GM23338 (cell line): ENCODE measurements at regions not wholly inside any gene's neighbourhood (a gene's known extent, or its start where the extent isn't known, plus 50 kb on each side); places are given as distances from the start of the nearest gene placed in this dataset.

ENCODE experiments used
- ATAC-seq: fragments of 200-7000 bp; cut with Tn5 transposase; 3 replicates; pipeline ENCODE4 v1.9.1; 2020
- DNase-seq: peaks from one replicate; pipeline ENCODE4 v3.0.0-alpha.2; 2015; ENCODE audit warnings: low spot score
- H2AFZ ChIP-seq: fragments of 200-600 bp; sonication (generic); 2 replicates; pipeline ENCODE4 v1.8.0; 2016; ENCODE audit warnings: antibody characterized with exemption, mild to moderate bottlenecking, moderate library complexity
- H3F3A ChIP-seq: fragments of 200-600 bp; sonication (generic); replicated peaks from 2 replicates; pipeline ENCODE4 v1.8.0; 2017; ENCODE audit warnings: antibody characterized with exemption, mixed run types, low read depth
- H3K27ac ChIP-seq: fragments of 200-600 bp; sonication (generic); 2 replicates; pipeline ENCODE4 v1.6.1; 2016; ENCODE audit warnings: low read depth
- H3K27me3 ChIP-seq: fragments of 200-600 bp; sonication (generic); 2 replicates; pipeline ENCODE4 v1.8.0; 2016; ENCODE audit warnings: mild to moderate bottlenecking, mixed run types, moderate library complexity; ENCODE audit not compliant: insufficient read depth
- H3K36me3 ChIP-seq: fragments of 200-600 bp; sonication (generic); 2 replicates; pipeline ENCODE4 v1.8.0; 2016; ENCODE audit warnings: mild to moderate bottlenecking; ENCODE audit not compliant: insufficient read depth
- H3K4me1 ChIP-seq: fragments of 200-600 bp; sonication (generic); 2 replicates; pipeline ENCODE4 v1.8.0; 2016; ENCODE audit warnings: mild to moderate bottlenecking, moderate library complexity; ENCODE audit not compliant: insufficient read depth
- H3K4me2 ChIP-seq: fragments of 200-600 bp; sonication (generic); 2 replicates; pipeline ENCODE4 v1.7.1; 2017; ENCODE audit warnings: mixed run types
- H3K4me3 ChIP-seq: fragments of 200-600 bp; sonication (generic); 2 replicates; pipeline ENCODE4 v1.6.1; 2016; ENCODE audit warnings: mixed run types
- H3K79me2 ChIP-seq: fragments of 200-600 bp; sonication (generic); replicated peaks from 2 replicates; pipeline ENCODE4 v1.8.0; 2017; ENCODE audit warnings: mild to moderate bottlenecking; ENCODE audit not compliant: insufficient read depth
- H3K9me2 ChIP-seq: fragments of 200-600 bp; sonication (generic); 2 replicates; pipeline ENCODE4 v1.8.0; 2017; ENCODE audit not compliant: insufficient read depth
- H4K20me1 ChIP-seq: fragments of 200-600 bp; sonication (generic); replicated peaks from 2 replicates; pipeline ENCODE4 v1.8.0; 2017; ENCODE audit warnings: mild to moderate bottlenecking; ENCODE audit not compliant: insufficient read depth
- H3K27ac Mint-ChIP-seq: 2 replicates; pipeline ENCODE4 v1.8.0; 2020; ENCODE audit warnings: inconsistent platforms, mild to moderate bottlenecking, moderate library complexity, mixed read lengths
- H3K27me3 Mint-ChIP-seq: 3 replicates; pipeline ENCODE4 v1.8.0; 2022; ENCODE audit warnings: low read depth, mild to moderate bottlenecking, moderate library complexity, mixed read lengths, inconsistent platforms; ENCODE audit not compliant: insufficient read depth, poor library complexity
- H3K36me3 Mint-ChIP-seq: 3 replicates; pipeline ENCODE4 v1.8.0; 2021; ENCODE audit warnings: low read depth, mild to moderate bottlenecking, inconsistent platforms, moderate library complexity, mixed read lengths
- H3K4me1 Mint-ChIP-seq: 3 replicates; pipeline ENCODE4 v1.8.0; 2020; ENCODE audit warnings: mild to moderate bottlenecking, inconsistent platforms, mixed read lengths
- H3K4me3 Mint-ChIP-seq: 3 replicates; pipeline ENCODE4 v1.8.0; 2021; ENCODE audit warnings: moderate library complexity, mild to moderate bottlenecking, inconsistent platforms, mixed read lengths
- H3K9me3 Mint-ChIP-seq: 3 replicates; pipeline ENCODE4 v1.8.0; 2020; ENCODE audit warnings: moderate library complexity, mild to moderate bottlenecking, inconsistent platforms, mixed read lengths
- CTCF ChIP-seq, 2 experiments: fragments of 200-600 bp in 1 of 2; sonication (generic) in 1 of 2; conservative IDR thresholded peaks; 2 replicates each; pipeline versions ENCODE4 v1.5.1 to v1.6.1; 2016 to 2017; ENCODE audit warnings: antibody characterized with exemption in 2 of 2, low read depth in 2 of 2, mild to moderate bottlenecking in 2 of 2, moderate library complexity in 1 of 2
- EZH2 ChIP-seq: fragments of 200-600 bp; sonication (generic); IDR thresholded peaks from one replicate; pipeline ENCODE4 v1.8.0; 2017; ENCODE audit warnings: antibody characterized with exemption, mild to moderate bottlenecking, low read depth; ENCODE audit not compliant: unreplicated experiment
- POLR2AphosphoS5 ChIP-seq: IDR thresholded peaks from 2 replicates; pipeline ENCODE4 v1.6.1; 2016; ENCODE audit warnings: antibody characterized with exemption, low read depth
- ZNF462 ChIP-seq: fragments of 250-450 bp; sonication (Bioruptor Pico); IDR thresholded peaks from 2 replicates; pipeline ENCODE4 v1.5.0; 2020; ENCODE audit warnings: mild to moderate bottlenecking, moderate library complexity
- TF ChIP-seq, protein P1 (sequence below): IDR thresholded peaks from one replicate; pipeline ENCODE4 v1.6.1; 2018; ENCODE audit warnings: antibody characterized with exemption; ENCODE audit not compliant: unreplicated experiment

DNA sequence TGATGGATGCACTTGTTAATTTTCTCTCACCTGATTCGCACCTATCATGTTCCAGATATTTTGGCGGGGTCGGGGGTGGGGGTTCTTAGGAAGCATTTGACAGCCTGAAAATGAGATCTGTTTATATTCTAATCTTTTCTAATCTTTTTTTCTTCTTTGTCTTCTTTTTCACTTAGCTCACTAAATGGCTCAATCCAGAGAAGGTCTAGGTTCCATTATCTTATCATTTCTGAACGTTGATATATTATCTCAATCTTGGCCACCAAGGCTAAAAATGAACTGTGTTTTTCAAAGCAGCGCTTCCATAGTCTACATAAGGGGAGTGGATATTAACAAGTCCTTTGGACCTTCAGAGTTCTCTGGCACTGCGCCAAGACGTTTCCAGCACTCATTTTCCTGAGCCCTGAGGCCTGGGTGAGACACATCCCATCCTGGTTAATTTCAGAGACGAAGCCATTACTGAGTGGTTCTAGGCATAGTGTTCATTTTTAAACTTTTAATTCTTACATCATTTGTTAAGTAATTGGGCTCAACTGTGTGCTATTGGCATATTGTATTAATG lies 229.0 kb downstream of the SOX11 start:
- no peaks in the 10 kb centered on the region; the same call in 2 of the 3 replicates for H3K4me1 Mint-ChIP-seq
- no peaks in the 10 kb centered on the region for H3F3A ChIP-seq
- peaks cover 47% of the 10 kb centered on the region for H3K9me3 Mint-ChIP-seq
- H3K36me3 Mint-ChIP-seq, result peaks cover 4% of the 10 kb centered on the region; the same call in 1 of the 3 replicates
- peaks cover 7% of the 10 kb centered on the region for H3K27me3 ChIP-seq
- H3K79me2 ChIP-seq, result no peaks in the 10 kb centered on the region
- DNase-seq, result no peak
- H3K27ac ChIP-seq, result no peak overlapping the region
- H3K4me2 ChIP-seq, result no peak overlapping the region
- ATAC-seq, result no peak
- no peak overlapping the region for H3K4me3 ChIP-seq
- no peak overlapping the region for H3K4me3 Mint-ChIP-seq
- no peak overlapping the region for H3K27ac Mint-ChIP-seq
- no peak for TF ChIP-seq ZNF462 (CRISPR knock-in tag)
- TF ChIP-seq CTCF (conservative IDR thresholded peaks at IDR 0.05; ENCODE audit: low read depth in 2 of 2), result no peak
- TF ChIP-seq POLR2AphosphoS5, result no peak
- TF ChIP-seq EZH2, result no peak
- TF ChIP-seq, protein P1, sequence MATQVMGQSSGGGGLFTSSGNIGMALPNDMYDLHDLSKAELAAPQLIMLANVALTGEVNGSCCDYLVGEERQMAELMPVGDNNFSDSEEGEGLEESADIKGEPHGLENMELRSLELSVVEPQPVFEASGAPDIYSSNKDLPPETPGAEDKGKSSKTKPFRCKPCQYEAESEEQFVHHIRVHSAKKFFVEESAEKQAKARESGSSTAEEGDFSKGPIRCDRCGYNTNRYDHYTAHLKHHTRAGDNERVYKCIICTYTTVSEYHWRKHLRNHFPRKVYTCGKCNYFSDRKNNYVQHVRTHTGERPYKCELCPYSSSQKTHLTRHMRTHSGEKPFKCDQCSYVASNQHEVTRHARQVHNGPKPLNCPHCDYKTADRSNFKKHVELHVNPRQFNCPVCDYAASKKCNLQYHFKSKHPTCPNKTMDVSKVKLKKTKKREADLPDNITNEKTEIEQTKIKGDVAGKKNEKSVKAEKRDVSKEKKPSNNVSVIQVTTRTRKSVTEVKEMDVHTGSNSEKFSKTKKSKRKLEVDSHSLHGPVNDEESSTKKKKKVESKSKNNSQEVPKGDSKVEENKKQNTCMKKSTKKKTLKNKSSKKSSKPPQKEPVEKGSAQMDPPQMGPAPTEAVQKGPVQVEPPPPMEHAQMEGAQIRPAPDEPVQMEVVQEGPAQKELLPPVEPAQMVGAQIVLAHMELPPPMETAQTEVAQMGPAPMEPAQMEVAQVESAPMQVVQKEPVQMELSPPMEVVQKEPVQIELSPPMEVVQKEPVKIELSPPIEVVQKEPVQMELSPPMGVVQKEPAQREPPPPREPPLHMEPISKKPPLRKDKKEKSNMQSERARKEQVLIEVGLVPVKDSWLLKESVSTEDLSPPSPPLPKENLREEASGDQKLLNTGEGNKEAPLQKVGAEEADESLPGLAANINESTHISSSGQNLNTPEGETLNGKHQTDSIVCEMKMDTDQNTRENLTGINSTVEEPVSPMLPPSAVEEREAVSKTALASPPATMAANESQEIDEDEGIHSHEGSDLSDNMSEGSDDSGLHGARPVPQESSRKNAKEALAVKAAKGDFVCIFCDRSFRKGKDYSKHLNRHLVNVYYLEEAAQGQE, result no peak
- H3K27me3 Mint-ChIP-seq, result peaks cover 2% of the 10 kb centered on the region
- H3K36me3 ChIP-seq, result no peaks in the 10 kb centered on the region
- H3K4me1 ChIP-seq, result no peaks in the 10 kb centered on the region
- H2AFZ ChIP-seq, result no peak overlapping the region
- no peaks in the 10 kb centered on the region for H4K20me1 ChIP-seq
- no peaks in the 10 kb centered on the region for H3K9me2 ChIP-seq
